ENCODE measurements at regions not wholly inside any gene's neighbourhood (a gene's known extent, or its start where the extent isn't known, plus 50 kb on each side); places are given as distances from the start of the nearest gene placed in this dataset.

DNA sequence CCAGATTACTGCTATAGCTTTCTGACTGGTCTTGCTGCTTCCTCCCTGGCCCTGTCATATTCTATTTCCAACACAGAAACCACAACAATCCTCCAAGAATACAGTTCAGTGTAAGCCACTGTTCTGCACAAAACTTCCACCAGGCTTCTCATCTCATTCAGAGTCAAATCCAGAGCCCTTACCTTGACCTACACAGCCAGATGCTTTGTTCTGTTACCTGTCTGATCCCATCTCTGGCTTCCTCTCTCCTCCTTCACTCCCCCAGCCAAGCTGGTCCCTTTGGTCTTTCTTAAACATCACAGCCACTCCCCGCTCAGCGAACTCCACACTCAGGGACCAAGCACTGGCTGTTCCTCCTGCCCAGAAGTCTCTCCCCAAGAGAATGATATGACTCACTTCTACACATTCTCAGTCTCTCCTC is 84.8 kb upstream of the BMP2K start:
- DNase-seq (ENCODE audit: low spot score) (no peak), ATAC-seq (ENCODE audit: insufficient number of reproducible peaks, low FRiP score, low read depth) (no peak)
- no peaks in the 10 kb centered on the region for H3K36me3 ChIP-seq
- no peak overlapping the region for H3K27ac ChIP-seq
- H3K9me3 ChIP-seq = no peaks in the 10 kb centered on the region
- no peaks in the 10 kb centered on the region for H3K4me1 ChIP-seq (ENCODE audit: control insufficient read depth in 1 of 2, low read depth in 2 of 2)
- TF ChIP-seq, protein P1, sequence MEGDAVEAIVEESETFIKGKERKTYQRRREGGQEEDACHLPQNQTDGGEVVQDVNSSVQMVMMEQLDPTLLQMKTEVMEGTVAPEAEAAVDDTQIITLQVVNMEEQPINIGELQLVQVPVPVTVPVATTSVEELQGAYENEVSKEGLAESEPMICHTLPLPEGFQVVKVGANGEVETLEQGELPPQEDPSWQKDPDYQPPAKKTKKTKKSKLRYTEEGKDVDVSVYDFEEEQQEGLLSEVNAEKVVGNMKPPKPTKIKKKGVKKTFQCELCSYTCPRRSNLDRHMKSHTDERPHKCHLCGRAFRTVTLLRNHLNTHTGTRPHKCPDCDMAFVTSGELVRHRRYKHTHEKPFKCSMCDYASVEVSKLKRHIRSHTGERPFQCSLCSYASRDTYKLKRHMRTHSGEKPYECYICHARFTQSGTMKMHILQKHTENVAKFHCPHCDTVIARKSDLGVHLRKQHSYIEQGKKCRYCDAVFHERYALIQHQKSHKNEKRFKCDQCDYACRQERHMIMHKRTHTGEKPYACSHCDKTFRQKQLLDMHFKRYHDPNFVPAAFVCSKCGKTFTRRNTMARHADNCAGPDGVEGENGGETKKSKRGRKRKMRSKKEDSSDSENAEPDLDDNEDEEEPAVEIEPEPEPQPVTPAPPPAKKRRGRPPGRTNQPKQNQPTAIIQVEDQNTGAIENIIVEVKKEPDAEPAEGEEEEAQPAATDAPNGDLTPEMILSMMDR (IDR thresholded peaks at IDR 0.05) = no peak
- H3K27me3 ChIP-seq (replicated peaks; ENCODE audit: insufficient read depth) = no peaks in the 10 kb centered on the region
- H3K4me3 ChIP-seq = no peak overlapping the region

DNA sequence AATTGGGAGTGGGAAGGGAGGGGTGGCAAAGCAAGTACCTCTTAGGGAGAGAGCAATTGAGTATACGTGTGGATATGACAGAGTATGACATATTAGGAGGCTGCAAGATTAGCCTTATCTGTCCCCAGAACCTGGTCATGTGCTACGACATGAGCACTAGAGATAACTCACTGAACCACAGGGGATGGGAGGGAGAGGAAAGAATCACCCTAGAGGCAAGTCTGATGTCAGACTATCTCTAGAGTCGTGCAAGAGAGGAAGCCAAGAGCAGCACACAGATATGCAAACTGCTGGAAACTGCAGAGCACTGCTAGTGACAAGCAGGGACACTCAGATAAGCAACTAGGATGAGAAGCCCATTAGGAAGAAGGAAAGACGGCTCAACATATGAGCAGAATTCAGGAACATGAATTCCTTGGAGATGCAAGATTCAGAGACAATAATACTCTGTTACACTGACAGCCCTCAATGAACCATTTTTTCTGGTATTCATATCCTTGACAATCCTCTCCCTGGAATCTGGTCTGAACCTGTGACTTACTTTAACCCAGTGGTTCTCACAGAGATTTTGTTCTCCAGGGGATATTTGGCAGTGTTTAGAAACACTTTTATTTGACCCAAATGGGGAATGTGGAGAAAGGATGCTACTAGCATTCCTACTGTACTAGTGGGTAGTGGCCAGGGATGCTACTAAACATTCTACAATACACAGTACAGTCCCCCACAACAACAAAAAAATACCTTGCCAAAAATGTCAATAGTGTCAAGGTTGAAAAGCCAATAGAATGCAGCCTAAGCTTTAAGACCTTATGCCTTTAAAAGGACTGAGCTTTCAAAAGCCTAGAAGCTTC is 84.0 kb upstream of the BMP2K start:
- no peaks in the 10 kb centered on the region for H3K36me3 ChIP-seq
- no peak overlapping the region for H3K4me3 ChIP-seq
- H3K27ac ChIP-seq = no peak overlapping the region
- ATAC-seq (ENCODE audit: insufficient number of reproducible peaks, low FRiP score, low read depth) (no peak), DNase-seq (ENCODE audit: low spot score) (no peak)
- H3K27me3 ChIP-seq (replicated peaks; ENCODE audit: insufficient read depth) = no peaks in the 10 kb centered on the region
- no peaks in the 10 kb centered on the region for H3K4me1 ChIP-seq (ENCODE audit: control insufficient read depth in 1 of 2, low read depth in 2 of 2)
- no peaks in the 10 kb centered on the region for H3K9me3 ChIP-seq
- TF ChIP-seq, protein P1 (IDR thresholded peaks at IDR 0.05) = no peak

DNA sequence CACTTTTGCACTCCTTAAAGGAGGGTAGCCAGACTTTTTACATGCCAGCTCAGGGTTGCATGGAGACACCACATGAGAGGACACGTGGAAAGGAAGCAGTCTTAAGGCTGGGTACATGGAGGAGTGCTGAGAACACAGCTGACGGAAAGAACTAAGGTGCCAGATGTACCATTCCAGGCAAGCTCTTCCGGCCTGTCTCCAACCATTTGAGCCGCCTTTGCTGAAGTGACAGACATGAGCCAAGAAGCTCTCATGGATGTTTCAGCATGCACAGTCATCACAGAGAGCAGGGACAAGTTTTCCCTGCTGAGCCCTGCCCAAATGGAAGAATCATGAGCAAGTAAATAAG is 83.4 kb upstream of the BMP2K start:
- no peak for ATAC-seq (ENCODE audit: insufficient number of reproducible peaks, low FRiP score, low read depth)

DNA sequence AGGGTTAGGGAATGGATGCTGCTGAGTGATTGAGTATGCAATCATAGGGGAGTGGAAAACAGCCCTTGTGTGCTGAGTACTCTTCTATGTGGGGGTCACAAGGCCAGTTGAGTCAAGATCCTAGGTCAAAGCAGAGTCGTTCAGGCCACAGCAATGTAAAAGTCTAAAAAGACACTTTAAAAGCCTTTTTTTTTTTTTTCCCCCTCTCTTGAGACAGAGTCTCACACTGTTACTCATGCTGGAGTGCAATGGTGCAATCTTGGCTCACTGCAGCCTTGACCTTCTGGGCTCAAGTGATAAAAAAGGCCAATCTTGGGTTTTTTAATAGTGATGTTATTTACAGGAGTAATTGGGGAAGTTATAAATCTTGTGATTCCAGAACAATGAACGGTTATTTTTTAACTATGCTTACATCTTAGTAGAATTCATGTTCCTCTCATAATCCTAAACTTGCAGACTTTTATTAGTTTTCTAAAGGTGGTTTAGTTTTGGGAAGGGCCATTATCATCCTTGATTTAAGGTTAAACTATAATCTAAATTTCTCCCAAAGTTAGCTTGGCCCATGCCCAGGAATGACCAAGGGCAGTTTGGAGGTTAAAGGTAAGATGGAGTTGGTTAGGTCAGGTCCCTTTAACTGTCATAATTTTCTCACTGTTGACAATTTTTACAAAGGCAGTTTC is 82.2 kb upstream of the BMP2K start:
- no peaks in the 10 kb centered on the region for H3K9me3 ChIP-seq
- no peak overlapping the region for H3K4me3 ChIP-seq
- ATAC-seq (ENCODE audit: insufficient number of reproducible peaks, low FRiP score, low read depth) (no peak), DNase-seq (ENCODE audit: low spot score) (no peak)
- H3K27me3 ChIP-seq (replicated peaks; ENCODE audit: insufficient read depth) = no peaks in the 10 kb centered on the region
- H3K4me1 ChIP-seq (ENCODE audit: control insufficient read depth in 1 of 2, low read depth in 2 of 2) = no peaks in the 10 kb centered on the region
- TF ChIP-seq, protein P1 (IDR thresholded peaks at IDR 0.05) = no peak
- H3K36me3 ChIP-seq = no peaks in the 10 kb centered on the region
- H3K27ac ChIP-seq = no peak overlapping the region

More for the DNA sequence above, 83.4 kb upstream of the BMP2K start:
- no peak for DNase-seq (ENCODE audit: low spot score)
- Histone ChIP-seq H3K9me3 (no peaks in the 10 kb centered on the region), H3K27ac (no peak overlapping the region), H3K36me3 (no peaks in the 10 kb centered on the region), H3K4me3 (no peak overlapping the region), H3K27me3 (replicated peaks; ENCODE audit: insufficient read depth) (no peaks in the 10 kb centered on the region), H3K4me1 (ENCODE audit: control insufficient read depth in 1 of 2, low read depth in 2 of 2) (no peaks in the 10 kb centered on the region)
- TF ChIP-seq, protein P1 (IDR thresholded peaks at IDR 0.05) = no peak

DNA sequence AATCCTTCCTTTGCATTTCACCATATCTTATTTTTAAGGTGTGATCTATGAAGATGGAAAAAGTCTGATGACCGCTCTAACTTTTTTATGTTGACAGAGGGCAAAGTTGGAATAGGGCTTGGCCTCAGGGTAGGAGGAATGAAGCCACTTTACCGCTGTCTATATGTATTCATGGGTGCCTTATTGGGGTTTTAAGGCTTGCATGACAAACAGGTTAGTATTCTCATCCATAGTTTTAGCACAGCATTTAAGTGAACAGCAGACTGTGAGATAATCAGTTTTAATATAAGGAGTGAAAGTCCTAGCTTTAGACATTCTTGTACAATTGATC is 81.7 kb upstream of the BMP2K start:
- Histone ChIP-seq H3K4me1 (ENCODE audit: control insufficient read depth in 1 of 2, low read depth in 2 of 2) (no peaks in the 10 kb centered on the region), H3K36me3 (no peaks in the 10 kb centered on the region), H3K9me3 (no peaks in the 10 kb centered on the region), H3K27ac (no peak overlapping the region), H3K4me3 (no peak overlapping the region), H3K27me3 (replicated peaks; ENCODE audit: insufficient read depth) (no peaks in the 10 kb centered on the region)
- TF ChIP-seq, protein P1 (IDR thresholded peaks at IDR 0.05) = no peak
- DNase-seq (ENCODE audit: low spot score) (no peak), ATAC-seq (ENCODE audit: insufficient number of reproducible peaks, low FRiP score, low read depth) (no peak)

All from thoracic aorta (tissue), 2 donors.